ENCODE measurements at regions not wholly inside any gene's neighbourhood (a gene's known extent, or its start where the extent isn't known, plus 50 kb on each side); places are given as distances from the start of the nearest gene placed in this dataset.

DNA sequence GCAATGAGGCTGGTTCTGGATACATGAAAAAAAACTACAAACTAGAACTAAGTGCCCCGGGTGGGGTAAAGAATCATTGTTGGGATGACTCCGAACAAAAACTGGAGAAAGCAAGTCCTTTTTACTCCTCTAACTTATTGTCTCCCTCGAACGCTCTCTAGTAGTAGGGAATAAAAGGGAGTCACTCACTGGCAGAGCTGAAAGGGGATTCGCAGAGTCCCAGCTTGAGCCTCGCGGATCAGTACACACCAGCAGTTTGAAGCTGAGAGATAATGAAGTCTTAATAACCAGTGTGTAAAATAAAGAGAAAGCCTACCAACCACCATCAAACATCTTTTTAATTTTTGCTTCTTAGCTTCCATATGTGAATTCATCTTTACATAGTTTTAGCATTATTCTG lies 521.9 kb upstream of the ARX start:
- ChIA-PET POLR2A (no interaction called here), CTCF (no interaction called here)
- FAIRE-seq: no peak
- Histone ChIP-seq H3K4me2 (no peak overlapping the region), H3K9me3 (no peaks in the 10 kb centered on the region), H3K4me3 (no peak overlapping the region), H3K4me1 (no peaks in the 10 kb centered on the region), H3K27ac (no peak overlapping the region)
- ATAC-seq: no peak
- WGBS (ENCODE audit: missing lambda C conversion rate): 38% methylated on average over 7 of the region's 7 CpGs
- TF ChIP-seq FOSL2 (IDR thresholded peaks at IDR 0.05) (no peak), FOSL2 (CRISPR knock-in tag; IDR thresholded peaks at IDR 0.05) (no peak), RARB (CRISPR knock-in tag; IDR thresholded peaks at IDR 0.05) (no peak), NPAS2 (CRISPR knock-in tag; IDR thresholded peaks at IDR 0.05; ENCODE audit: borderline replicate concordance) (no peak), MYC (IDR thresholded peaks at IDR 0.05; ENCODE audit: borderline replicate concordance, low read length) (no peak), TP53 (CRISPR knock-in tag; IDR thresholded peaks at IDR 0.05) (no peak), RNF2 (IDR thresholded peaks at IDR 0.05; ENCODE audit: borderline replicate concordance, low read depth) (no peak), ESRRA (IDR thresholded peaks at IDR 0.05; ENCODE audit: borderline replicate concordance, low read length) (no peak), EP300 (IDR thresholded peaks at IDR 0.05) (no peak), POLR2AphosphoS2 (conservative IDR thresholded peaks at IDR 0.05; ENCODE audit: low read length) (no peak), RCOR1 (IDR thresholded peaks at IDR 0.05; ENCODE audit: low read depth, low read length) (no peak), PHF8 (IDR thresholded peaks at IDR 0.05; ENCODE audit: borderline replicate concordance, low read depth) (no peak), CBX8 (IDR thresholded peaks at IDR 0.05) (no peak), GATA3 (IDR thresholded peaks at IDR 0.05; ENCODE audit: borderline replicate concordance) (no peak), RFX5 (IDR thresholded peaks at IDR 0.05) (no peak), FOXS1 (CRISPR knock-in tag; IDR thresholded peaks at IDR 0.05) (no peak), MAZ (IDR thresholded peaks at IDR 0.05; ENCODE audit: borderline replicate concordance, low read depth, low read length) (no peak)
- TF ChIP-seq, protein P1, sequence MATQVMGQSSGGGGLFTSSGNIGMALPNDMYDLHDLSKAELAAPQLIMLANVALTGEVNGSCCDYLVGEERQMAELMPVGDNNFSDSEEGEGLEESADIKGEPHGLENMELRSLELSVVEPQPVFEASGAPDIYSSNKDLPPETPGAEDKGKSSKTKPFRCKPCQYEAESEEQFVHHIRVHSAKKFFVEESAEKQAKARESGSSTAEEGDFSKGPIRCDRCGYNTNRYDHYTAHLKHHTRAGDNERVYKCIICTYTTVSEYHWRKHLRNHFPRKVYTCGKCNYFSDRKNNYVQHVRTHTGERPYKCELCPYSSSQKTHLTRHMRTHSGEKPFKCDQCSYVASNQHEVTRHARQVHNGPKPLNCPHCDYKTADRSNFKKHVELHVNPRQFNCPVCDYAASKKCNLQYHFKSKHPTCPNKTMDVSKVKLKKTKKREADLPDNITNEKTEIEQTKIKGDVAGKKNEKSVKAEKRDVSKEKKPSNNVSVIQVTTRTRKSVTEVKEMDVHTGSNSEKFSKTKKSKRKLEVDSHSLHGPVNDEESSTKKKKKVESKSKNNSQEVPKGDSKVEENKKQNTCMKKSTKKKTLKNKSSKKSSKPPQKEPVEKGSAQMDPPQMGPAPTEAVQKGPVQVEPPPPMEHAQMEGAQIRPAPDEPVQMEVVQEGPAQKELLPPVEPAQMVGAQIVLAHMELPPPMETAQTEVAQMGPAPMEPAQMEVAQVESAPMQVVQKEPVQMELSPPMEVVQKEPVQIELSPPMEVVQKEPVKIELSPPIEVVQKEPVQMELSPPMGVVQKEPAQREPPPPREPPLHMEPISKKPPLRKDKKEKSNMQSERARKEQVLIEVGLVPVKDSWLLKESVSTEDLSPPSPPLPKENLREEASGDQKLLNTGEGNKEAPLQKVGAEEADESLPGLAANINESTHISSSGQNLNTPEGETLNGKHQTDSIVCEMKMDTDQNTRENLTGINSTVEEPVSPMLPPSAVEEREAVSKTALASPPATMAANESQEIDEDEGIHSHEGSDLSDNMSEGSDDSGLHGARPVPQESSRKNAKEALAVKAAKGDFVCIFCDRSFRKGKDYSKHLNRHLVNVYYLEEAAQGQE (IDR thresholded peaks at IDR 0.05): no peak
- TF ChIP-seq, protein P2, sequence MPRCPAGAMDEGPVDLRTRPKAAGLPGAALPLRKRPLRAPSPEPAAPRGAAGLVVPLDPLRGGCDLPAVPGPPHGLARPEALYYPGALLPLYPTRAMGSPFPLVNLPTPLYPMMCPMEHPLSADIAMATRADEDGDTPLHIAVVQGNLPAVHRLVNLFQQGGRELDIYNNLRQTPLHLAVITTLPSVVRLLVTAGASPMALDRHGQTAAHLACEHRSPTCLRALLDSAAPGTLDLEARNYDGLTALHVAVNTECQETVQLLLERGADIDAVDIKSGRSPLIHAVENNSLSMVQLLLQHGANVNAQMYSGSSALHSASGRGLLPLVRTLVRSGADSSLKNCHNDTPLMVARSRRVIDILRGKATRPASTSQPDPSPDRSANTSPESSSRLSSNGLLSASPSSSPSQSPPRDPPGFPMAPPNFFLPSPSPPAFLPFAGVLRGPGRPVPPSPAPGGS (IDR thresholded peaks at IDR 0.05): no peak
- TF ChIP-seq, protein P3, sequence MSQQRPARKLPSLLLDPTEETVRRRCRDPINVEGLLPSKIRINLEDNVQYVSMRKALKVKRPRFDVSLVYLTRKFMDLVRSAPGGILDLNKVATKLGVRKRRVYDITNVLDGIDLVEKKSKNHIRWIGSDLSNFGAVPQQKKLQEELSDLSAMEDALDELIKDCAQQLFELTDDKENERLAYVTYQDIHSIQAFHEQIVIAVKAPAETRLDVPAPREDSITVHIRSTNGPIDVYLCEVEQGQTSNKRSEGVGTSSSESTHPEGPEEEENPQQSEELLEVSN (IDR thresholded peaks at IDR 0.05; ENCODE audit: borderline replicate concordance, low read depth): no peak
- DNase-seq (ENCODE audit: low read depth in 1 of 2, low spot score in 1 of 2): no peak

DNA sequence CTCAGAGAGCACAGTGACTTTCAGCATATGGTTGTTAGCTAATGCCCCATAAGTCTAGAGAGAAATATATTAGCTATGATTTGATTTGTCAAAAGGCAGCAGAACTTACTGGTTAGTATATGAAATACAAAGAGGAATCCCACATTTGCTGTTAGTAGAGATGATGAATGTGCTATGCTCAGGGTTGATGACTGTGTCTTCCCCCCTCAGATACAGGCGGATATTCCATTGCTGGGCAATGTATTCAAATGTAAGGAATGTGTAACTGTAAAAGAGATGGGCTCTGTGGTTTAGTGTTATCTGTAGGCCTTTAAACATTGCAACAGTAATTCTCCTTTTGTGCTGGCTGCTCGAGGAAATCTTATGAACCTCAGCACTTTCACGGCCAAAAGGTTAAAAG lies 528.9 kb upstream of the ARX start:
- Histone ChIP-seq H3K9me3 (no peaks in the 10 kb centered on the region), H3K4me3 (no peak overlapping the region), H3K27ac (no peak overlapping the region), H3K4me2 (no peak overlapping the region), H3K4me1 (no peaks in the 10 kb centered on the region)
- FAIRE-seq: no peak
- WGBS (ENCODE audit: missing lambda C conversion rate): 0% methylated on average over 3 of the region's 3 CpGs
- TF ChIP-seq, protein P4, sequence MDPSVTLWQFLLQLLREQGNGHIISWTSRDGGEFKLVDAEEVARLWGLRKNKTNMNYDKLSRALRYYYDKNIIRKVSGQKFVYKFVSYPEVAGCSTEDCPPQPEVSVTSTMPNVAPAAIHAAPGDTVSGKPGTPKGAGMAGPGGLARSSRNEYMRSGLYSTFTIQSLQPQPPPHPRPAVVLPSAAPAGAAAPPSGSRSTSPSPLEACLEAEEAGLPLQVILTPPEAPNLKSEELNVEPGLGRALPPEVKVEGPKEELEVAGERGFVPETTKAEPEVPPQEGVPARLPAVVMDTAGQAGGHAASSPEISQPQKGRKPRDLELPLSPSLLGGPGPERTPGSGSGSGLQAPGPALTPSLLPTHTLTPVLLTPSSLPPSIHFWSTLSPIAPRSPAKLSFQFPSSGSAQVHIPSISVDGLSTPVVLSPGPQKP (IDR thresholded peaks at IDR 0.05; ENCODE audit: low read depth, low read length): no peak
- TF ChIP-seq, protein P1 (IDR thresholded peaks at IDR 0.05): no peak
- TF ChIP-seq KDM1A (IDR thresholded peaks at IDR 0.05; ENCODE audit: low read depth) (no peak), NFE2L2 (conservative IDR thresholded peaks at IDR 0.05; ENCODE audit: low read length) (no peak), EHMT2 (IDR thresholded peaks at IDR 0.05; ENCODE audit: low read depth) (no peak)
- TF ChIP-seq, protein P2 (IDR thresholded peaks at IDR 0.05): no peak
- TF ChIP-seq, protein P5, sequence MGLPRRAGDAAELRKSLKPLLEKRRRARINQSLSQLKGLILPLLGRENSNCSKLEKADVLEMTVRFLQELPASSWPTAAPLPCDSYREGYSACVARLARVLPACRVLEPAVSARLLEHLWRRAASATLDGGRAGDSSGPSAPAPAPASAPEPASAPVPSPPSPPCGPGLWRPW (IDR thresholded peaks at IDR 0.05): no peak
- ATAC-seq: no peak
- CTCF ChIA-PET: no interaction called here
- POLR2A ChIA-PET: no interaction called here
- DNase-seq (ENCODE audit: low read depth in 1 of 2, low spot score in 1 of 2): no peak
